GM21717 (cell line): ENCODE measurements at regions not wholly inside any gene's neighbourhood (a gene's known extent, or its start where the extent isn't known, plus 50 kb on each side); places are given as distances from the start of the nearest gene placed in this dataset.
"Not testable (repeated sequence)": the region's sequence is repeated elsewhere in the genome, so short reads cannot be mapped to it uniquely, and the experiment has no call there.

Source experiments
- ATAC-seq: cut with Tn5 transposase; IDR thresholded peaks from one replicate; pipeline ENCODE4 v1.9.1; 2021; ENCODE audit warnings: mild to moderate bottlenecking, moderate library complexity; ENCODE audit not compliant: unreplicated experiment

GRCh38 chrX:138946926-138947325 is 235.4 kb upstream of the FGF13 start:
- no peak for ATAC-seq

- ATAC-seq: no peak
Measured at GRCh38 chrX:138945219-138945618, 233.7 kb upstream of the FGF13 start.

- no peak for ATAC-seq
Measured at GRCh38 chrX:138939038-138939437, 227.5 kb upstream of the FGF13 start.

GRCh38 chrX:138938003-138938402 is 226.5 kb upstream of the FGF13 start:
- no peak for ATAC-seq

- ATAC-seq: no peak
Measured at GRCh38 chrX:138931212-138931611, 219.7 kb upstream of the FGF13 start.

GRCh38 chrX:138930583-138930945 is 219.0 kb upstream of the FGF13 start:
- no peak for ATAC-seq

GRCh38 chrX:138929926-138930582 is 218.5 kb upstream of the FGF13 start:
- ATAC-seq: no peak

GRCh38 chrX:138928737-138929459 is 217.4 kb upstream of the FGF13 start:
- no peak for ATAC-seq

- no peak for ATAC-seq
Measured at GRCh38 chrX:138925330-138925729, 213.8 kb upstream of the FGF13 start.

GRCh38 chrX:138923805-138924204 is 212.3 kb upstream of the FGF13 start:
- ATAC-seq: no peak

GRCh38 chrX:138921031-138921430 is 209.5 kb upstream of the FGF13 start:
- ATAC-seq: no peak

GRCh38 chrX:138917781-138918180 is 206.3 kb upstream of the FGF13 start:
- ATAC-seq: no peak

GRCh38 chrX:138914767-138915166 is 203.2 kb upstream of the FGF13 start:
- no peak for ATAC-seq

- no peak for ATAC-seq
Measured at GRCh38 chrX:138908577-138908976, 197.1 kb upstream of the FGF13 start.

- no peak for ATAC-seq
Measured at GRCh38 chrX:138897621-138898492, 186.3 kb upstream of the FGF13 start.

GRCh38 chrX:138890491-138890890 is 179.0 kb upstream of the FGF13 start:
- no peak for ATAC-seq

- ATAC-seq: no peak
Measured at GRCh38 chrX:138889149-138889548, 177.6 kb upstream of the FGF13 start.

- ATAC-seq: no peak
Measured at GRCh38 chrX:138886769-138887168, 175.3 kb upstream of the FGF13 start.

- ATAC-seq: no peak
Measured at GRCh38 chrX:138885886-138886285, 174.4 kb upstream of the FGF13 start.

- ATAC-seq: not testable (repeated sequence)
Measured at GRCh38 chrX:138880293-138880692, 168.8 kb upstream of the FGF13 start.

GRCh38 chrX:138877746-138878145 is 166.2 kb upstream of the FGF13 start:
- ATAC-seq: no peak

- no peak for ATAC-seq
Measured at GRCh38 chrX:138875472-138875871, 164.0 kb upstream of the FGF13 start.
